Liver (tissue), 8 donors: ENCODE measurements at regions not wholly inside any gene's neighbourhood (a gene's known extent, or its start where the extent isn't known, plus 50 kb on each side); places are given as distances from the start of the nearest gene placed in this dataset.
A peak's percentile ranks its signal among the peaks of the same experiment; 100 is the strongest.

Source experiments
- DNase-seq: peaks from one replicate; pipeline ENCODE4 v3.0.0-alpha.2; 2017; ENCODE audit warnings: low spot score
- H3K27ac ChIP-seq, 2 donors: one replicate each; pipeline ENCODE4 v1.7.0; 2013; ENCODE audit warnings: inconsistent platforms in 2 of 2, low read length in 2 of 2, control low read depth in 1 of 2, low read depth in 1 of 2, mild to moderate bottlenecking in 1 of 2
- H3K27me3 ChIP-seq, 4 donors: one replicate each; pipeline versions ENCODE4 v1.6.1 to v1.7.0; 2013; ENCODE audit warnings: low read length in 3 of 4, inconsistent platforms in 1 of 4, mild to moderate bottlenecking in 1 of 4, moderate library complexity in 1 of 4; ENCODE audit not compliant: control insufficient read depth in 4 of 4, insufficient read depth in 4 of 4
- H3K36me3 ChIP-seq, 4 donors: one replicate each; pipeline versions ENCODE4 v1.6.1 to v1.7.0; 2013; ENCODE audit warnings: low read length in 3 of 4, mild to moderate bottlenecking in 3 of 4, low read depth in 1 of 4, moderate library complexity in 1 of 4; ENCODE audit not compliant: control insufficient read depth in 4 of 4, insufficient read depth in 3 of 4
- H3K4me1 ChIP-seq, 4 donors: one replicate each; pipeline versions ENCODE4 v1.6.1 to v1.7.0; 2013; ENCODE audit warnings: low read length in 3 of 4, mild to moderate bottlenecking in 3 of 4, moderate library complexity in 1 of 4; ENCODE audit not compliant: control insufficient read depth in 4 of 4, insufficient read depth in 4 of 4
- H3K4me3 ChIP-seq, 3 donors: one replicate each; pipeline versions ENCODE4 v1.6.1 to v1.7.0; 2013; ENCODE audit warnings: low read length in 3 of 3, control low read depth in 1 of 3, low read depth in 1 of 3, mild to moderate bottlenecking in 1 of 3
- H3K9ac ChIP-seq, 2 donors: one replicate each; pipeline ENCODE4 v1.7.0; 2013; ENCODE audit warnings: low read length in 2 of 2, mild to moderate bottlenecking in 2 of 2, moderate library complexity in 2 of 2, control low read depth in 1 of 2, low read depth in 1 of 2
- H3K9me3 ChIP-seq, 4 donors: one replicate each; pipeline versions ENCODE4 v1.6.1 to v1.7.0; 2013; ENCODE audit warnings: low read length in 3 of 4; ENCODE audit not compliant: control insufficient read depth in 4 of 4
- EGR1 ChIP-seq, 2 donors: IDR thresholded peaks; 2 replicates each; pipeline ENCODE4 v1.6.1; 2016 to 2018; ENCODE audit warnings: antibody characterized with exemption in 2 of 2, low read depth in 2 of 2
- FOXA2 ChIP-seq: IDR thresholded peaks from 2 replicates; pipeline ENCODE4 v1.6.1; 2016; ENCODE audit warnings: antibody characterized with exemption
- GABPA ChIP-seq, 2 donors: IDR thresholded peaks in 1 of 2; conservative IDR thresholded peaks in 1 of 2; 2 replicates each; pipeline ENCODE4 v1.6.1; 2016; ENCODE audit warnings: antibody characterized with exemption in 2 of 2, mild to moderate bottlenecking in 1 of 2, moderate library complexity in 1 of 2
- HNF4A ChIP-seq, 2 donors: conservative IDR thresholded peaks; 2 replicates each; pipeline ENCODE4 v1.6.1; 2016; ENCODE audit warnings: antibody characterized with exemption in 2 of 2, mild to moderate bottlenecking in 2 of 2
- HNF4G ChIP-seq: IDR thresholded peaks from 2 replicates; pipeline ENCODE4 v1.6.1; 2016; ENCODE audit warnings: antibody characterized with exemption
- JUND ChIP-seq, 2 donors: IDR thresholded peaks; 2 replicates each; pipeline ENCODE4 v1.6.1; 2016; ENCODE audit warnings: antibody characterized with exemption in 2 of 2
- NR2F2 ChIP-seq: IDR thresholded peaks from 2 replicates; pipeline ENCODE4 v1.6.1; 2016; ENCODE audit warnings: antibody characterized with exemption
- RAD21 ChIP-seq, 2 donors: IDR thresholded peaks; 2 replicates each; pipeline ENCODE4 v1.6.1; 2016; ENCODE audit warnings: antibody characterized with exemption in 2 of 2, mild to moderate bottlenecking in 2 of 2
- RXRA ChIP-seq, 2 donors: IDR thresholded peaks; 2 replicates each; pipeline ENCODE4 v1.6.1; 2017 to 2018; ENCODE audit warnings: antibody characterized with exemption in 2 of 2, mild to moderate bottlenecking in 1 of 2
- SP1 ChIP-seq: IDR thresholded peaks from 2 replicates; pipeline ENCODE4 v1.6.1; 2018; ENCODE audit warnings: antibody characterized with exemption, mild to moderate bottlenecking
- TAF1 ChIP-seq: conservative IDR thresholded peaks from 2 replicates; pipeline ENCODE4 v1.6.1; 2016; ENCODE audit warnings: antibody characterized with exemption, mild to moderate bottlenecking
- YY1 ChIP-seq: IDR thresholded peaks from 2 replicates; pipeline ENCODE4 v1.6.1; 2016; ENCODE audit warnings: antibody characterized with exemption, mild to moderate bottlenecking
- WGBS: extraction: QIAGEN DNeasy Blood & Tissue Kit; methylation state at CpG from one replicate; pipeline ENCODE4 v1.1.7; 2013; 5-methylcytosine and 5-hydroxymethylcytosine counted together
- TF ChIP-seq, protein P1 (sequence below): fragments of 150-350 bp; IDR thresholded peaks from 2 replicates; pipeline ENCODE4 v1.5.1; 2017; ENCODE audit warnings: improper control_type of control experiment, low read depth, low read length; ENCODE audit not compliant: missing input control
- TF ChIP-seq, protein P2 (sequence below): IDR thresholded peaks from 2 replicates; pipeline ENCODE4 v1.6.1; 2016; ENCODE audit warnings: antibody characterized with exemption
- TF ChIP-seq, protein P3 (sequence below): IDR thresholded peaks from 2 replicates; pipeline ENCODE4 v1.6.1; 2016; ENCODE audit warnings: antibody characterized with exemption
- TF ChIP-seq, protein P4 (sequence below): IDR thresholded peaks from 2 replicates; pipeline ENCODE4 v1.6.1; 2016; ENCODE audit warnings: antibody characterized with exemption, mild to moderate bottlenecking
- donor health status: healthy.
- donor health status: healthy.
- donor health status: healthy.
- donor health status: healthy.
- donor health status: healthy.

DNA sequence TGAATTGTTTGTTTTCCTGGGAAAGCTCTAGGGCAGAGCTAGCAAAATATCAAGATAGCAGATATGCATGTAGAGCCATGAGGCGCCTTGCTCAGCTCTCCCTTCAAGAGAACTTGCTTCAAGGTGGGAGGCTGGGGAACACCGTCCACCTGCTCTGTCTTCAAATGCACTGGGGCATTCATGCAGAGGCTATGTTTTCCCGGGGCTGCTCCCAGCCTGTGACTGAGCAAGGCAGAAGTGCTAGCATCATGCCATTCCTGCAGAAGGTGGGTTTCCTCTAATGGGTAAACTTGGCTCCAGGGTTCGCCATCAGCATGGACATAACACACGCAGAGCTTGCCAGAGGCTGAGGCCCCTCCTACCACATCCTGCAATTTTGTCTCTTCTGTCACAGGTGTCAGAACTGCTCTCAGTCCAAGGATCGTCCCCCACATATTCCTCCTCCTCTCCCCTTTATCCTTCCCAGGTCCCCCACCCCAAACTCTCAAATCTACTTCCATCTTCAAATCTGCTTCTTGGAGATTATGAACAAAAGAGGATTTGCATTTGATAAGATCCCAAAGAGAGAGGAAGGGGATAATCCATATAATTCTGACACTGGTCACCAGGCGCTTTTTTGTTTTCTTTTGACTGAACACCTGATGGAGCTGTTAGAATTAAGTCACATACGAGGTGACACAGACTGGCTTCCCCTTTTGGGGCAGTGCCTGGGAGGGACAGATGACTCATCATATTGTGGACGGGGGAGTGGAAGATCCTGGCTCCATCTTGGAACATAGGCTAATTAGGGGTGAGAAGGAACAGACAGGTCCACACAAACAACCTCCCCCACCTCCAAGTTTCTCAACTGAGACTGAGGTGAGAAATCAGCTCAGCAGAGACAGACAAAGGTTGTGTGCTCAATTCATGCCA lies 85.0 kb upstream of the TAF11L2 start:
- no peaks in the 10 kb centered on the region for H3K4me1 ChIP-seq

DNA sequence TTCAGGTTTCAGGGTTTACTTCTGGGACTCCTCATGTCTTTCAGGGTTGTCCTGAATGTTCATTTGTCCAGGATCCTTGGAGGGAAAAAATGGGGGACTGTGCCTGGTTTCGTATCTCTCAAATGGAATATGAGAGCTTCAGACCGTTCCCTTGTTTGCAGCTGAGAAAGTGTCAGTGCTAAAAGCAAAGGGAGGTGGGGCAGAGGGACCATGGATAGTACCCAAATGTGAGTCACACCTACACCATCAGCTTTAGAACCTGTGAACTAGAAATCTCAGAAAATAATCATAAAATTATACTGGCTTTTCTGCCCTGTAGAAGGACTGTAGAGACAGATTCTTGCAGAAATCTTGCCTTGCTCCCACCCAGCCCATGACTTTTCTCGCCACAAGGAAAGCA lies 84.3 kb upstream of the TAF11L2 start:
- 60% methylated on average over 3 of the region's 3 CpGs for WGBS
- Histone ChIP-seq H3K4me1 (no peaks in the 10 kb centered on the region), H3K36me3 (no peaks in the 10 kb centered on the region), H3K4me3 (no peak overlapping the region), H3K9ac (no peak overlapping the region), H3K9me3 (no peaks in the 10 kb centered on the region), H3K27ac (no peak overlapping the region), H3K27me3 (no peaks in the 10 kb centered on the region)
- no peak for TF ChIP-seq FOXA2
- TF ChIP-seq NR2F2 = no peak
- no peak for TF ChIP-seq SP1
- TF ChIP-seq, protein P1, sequence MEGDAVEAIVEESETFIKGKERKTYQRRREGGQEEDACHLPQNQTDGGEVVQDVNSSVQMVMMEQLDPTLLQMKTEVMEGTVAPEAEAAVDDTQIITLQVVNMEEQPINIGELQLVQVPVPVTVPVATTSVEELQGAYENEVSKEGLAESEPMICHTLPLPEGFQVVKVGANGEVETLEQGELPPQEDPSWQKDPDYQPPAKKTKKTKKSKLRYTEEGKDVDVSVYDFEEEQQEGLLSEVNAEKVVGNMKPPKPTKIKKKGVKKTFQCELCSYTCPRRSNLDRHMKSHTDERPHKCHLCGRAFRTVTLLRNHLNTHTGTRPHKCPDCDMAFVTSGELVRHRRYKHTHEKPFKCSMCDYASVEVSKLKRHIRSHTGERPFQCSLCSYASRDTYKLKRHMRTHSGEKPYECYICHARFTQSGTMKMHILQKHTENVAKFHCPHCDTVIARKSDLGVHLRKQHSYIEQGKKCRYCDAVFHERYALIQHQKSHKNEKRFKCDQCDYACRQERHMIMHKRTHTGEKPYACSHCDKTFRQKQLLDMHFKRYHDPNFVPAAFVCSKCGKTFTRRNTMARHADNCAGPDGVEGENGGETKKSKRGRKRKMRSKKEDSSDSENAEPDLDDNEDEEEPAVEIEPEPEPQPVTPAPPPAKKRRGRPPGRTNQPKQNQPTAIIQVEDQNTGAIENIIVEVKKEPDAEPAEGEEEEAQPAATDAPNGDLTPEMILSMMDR = no peak
- no peak for TF ChIP-seq TAF1
- no peak for TF ChIP-seq GABPA (IDR thresholded peaks at IDR 0.05 in 1 of 2, conservative IDR thresholded peaks at IDR 0.05 in 1 of 2)
- TF ChIP-seq RAD21 (IDR thresholded peaks at IDR 0.05) = no peak
- no peak for TF ChIP-seq RXRA (IDR thresholded peaks at IDR 0.05)
- TF ChIP-seq HNF4A (conservative IDR thresholded peaks at IDR 0.05) = no peak
- DNase-seq = no peak

More for the DNA sequence above, 85.0 kb upstream of the TAF11L2 start:
- no peak overlapping the region for H3K4me3 ChIP-seq
- H3K27ac ChIP-seq = no peak overlapping the region
- H3K36me3 ChIP-seq = no peaks in the 10 kb centered on the region
- WGBS = 40% methylated on average over 9 of the region's 9 CpGs
- no peaks in the 10 kb centered on the region for H3K27me3 ChIP-seq
- DNase-seq = no peak
- H3K9me3 ChIP-seq = no peaks in the 10 kb centered on the region
- no peak overlapping the region for H3K9ac ChIP-seq
- TF ChIP-seq RAD21 (IDR thresholded peaks at IDR 0.05) = peak in 1 of 2 donors; percentile 23
- no peak for TF ChIP-seq EGR1 (IDR thresholded peaks at IDR 0.05; ENCODE audit: low read depth in 2 of 2)
- TF ChIP-seq, protein P2, sequence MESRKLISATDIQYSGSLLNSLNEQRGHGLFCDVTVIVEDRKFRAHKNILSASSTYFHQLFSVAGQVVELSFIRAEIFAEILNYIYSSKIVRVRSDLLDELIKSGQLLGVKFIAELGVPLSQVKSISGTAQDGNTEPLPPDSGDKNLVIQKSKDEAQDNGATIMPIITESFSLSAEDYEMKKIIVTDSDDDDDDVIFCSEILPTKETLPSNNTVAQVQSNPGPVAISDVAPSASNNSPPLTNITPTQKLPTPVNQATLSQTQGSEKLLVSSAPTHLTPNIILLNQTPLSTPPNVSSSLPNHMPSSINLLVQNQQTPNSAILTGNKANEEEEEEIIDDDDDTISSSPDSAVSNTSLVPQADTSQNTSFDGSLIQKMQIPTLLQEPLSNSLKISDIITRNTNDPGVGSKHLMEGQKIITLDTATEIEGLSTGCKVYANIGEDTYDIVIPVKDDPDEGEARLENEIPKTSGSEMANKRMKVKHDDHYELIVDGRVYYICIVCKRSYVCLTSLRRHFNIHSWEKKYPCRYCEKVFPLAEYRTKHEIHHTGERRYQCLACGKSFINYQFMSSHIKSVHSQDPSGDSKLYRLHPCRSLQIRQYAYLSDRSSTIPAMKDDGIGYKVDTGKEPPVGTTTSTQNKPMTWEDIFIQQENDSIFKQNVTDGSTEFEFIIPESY = no peak

DNA sequence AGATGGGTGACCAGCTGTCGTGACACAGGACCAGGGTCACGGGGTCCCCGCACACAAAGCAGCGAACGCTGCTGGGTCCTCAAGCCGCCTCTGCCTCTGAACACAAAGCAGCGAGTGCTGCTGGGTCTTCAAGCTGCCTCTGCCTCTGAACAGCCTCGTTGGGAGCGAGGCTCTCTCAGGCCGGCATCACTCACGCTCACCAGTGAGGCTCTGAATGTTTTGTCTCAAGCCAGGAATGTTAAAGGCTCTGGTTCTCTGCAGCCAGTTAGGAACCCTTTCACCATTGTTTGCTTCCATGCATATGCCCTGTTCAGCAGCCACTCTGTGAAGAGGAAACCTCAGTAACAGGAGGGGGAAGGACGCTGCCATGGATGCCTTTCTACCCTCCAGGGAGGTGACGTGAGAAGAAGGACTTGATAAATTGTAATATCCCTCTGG lies 82.7 kb upstream of the TAF11L2 start:
- Histone ChIP-seq H3K4me1 (no peaks in the 10 kb centered on the region), H3K36me3 (no peaks in the 10 kb centered on the region), H3K9ac (no peak overlapping the region), H3K27ac (no peak overlapping the region), H3K27me3 (no peaks in the 10 kb centered on the region), H3K4me3 (no peak overlapping the region), H3K9me3 (no peaks in the 10 kb centered on the region)
- no peak for DNase-seq
- 58% methylated on average over 13 of the region's 13 CpGs for WGBS
- TF ChIP-seq, protein P2 = no peak
- TF ChIP-seq TAF1 (no peak), EGR1 (IDR thresholded peaks at IDR 0.05; ENCODE audit: low read depth in 2 of 2) (no peak), HNF4A (conservative IDR thresholded peaks at IDR 0.05) (no peak), YY1 (no peak), RAD21 (IDR thresholded peaks at IDR 0.05) (no peak), SP1 (no peak), JUND (IDR thresholded peaks at IDR 0.05) (no peak), RXRA (IDR thresholded peaks at IDR 0.05) (no peak), GABPA (IDR thresholded peaks at IDR 0.05 in 1 of 2, conservative IDR thresholded peaks at IDR 0.05 in 1 of 2) (no peak), HNF4G (no peak)
- TF ChIP-seq, protein P3, sequence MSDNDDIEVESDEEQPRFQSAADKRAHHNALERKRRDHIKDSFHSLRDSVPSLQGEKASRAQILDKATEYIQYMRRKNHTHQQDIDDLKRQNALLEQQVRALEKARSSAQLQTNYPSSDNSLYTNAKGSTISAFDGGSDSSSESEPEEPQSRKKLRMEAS = no peak
- TF ChIP-seq, protein P4, sequence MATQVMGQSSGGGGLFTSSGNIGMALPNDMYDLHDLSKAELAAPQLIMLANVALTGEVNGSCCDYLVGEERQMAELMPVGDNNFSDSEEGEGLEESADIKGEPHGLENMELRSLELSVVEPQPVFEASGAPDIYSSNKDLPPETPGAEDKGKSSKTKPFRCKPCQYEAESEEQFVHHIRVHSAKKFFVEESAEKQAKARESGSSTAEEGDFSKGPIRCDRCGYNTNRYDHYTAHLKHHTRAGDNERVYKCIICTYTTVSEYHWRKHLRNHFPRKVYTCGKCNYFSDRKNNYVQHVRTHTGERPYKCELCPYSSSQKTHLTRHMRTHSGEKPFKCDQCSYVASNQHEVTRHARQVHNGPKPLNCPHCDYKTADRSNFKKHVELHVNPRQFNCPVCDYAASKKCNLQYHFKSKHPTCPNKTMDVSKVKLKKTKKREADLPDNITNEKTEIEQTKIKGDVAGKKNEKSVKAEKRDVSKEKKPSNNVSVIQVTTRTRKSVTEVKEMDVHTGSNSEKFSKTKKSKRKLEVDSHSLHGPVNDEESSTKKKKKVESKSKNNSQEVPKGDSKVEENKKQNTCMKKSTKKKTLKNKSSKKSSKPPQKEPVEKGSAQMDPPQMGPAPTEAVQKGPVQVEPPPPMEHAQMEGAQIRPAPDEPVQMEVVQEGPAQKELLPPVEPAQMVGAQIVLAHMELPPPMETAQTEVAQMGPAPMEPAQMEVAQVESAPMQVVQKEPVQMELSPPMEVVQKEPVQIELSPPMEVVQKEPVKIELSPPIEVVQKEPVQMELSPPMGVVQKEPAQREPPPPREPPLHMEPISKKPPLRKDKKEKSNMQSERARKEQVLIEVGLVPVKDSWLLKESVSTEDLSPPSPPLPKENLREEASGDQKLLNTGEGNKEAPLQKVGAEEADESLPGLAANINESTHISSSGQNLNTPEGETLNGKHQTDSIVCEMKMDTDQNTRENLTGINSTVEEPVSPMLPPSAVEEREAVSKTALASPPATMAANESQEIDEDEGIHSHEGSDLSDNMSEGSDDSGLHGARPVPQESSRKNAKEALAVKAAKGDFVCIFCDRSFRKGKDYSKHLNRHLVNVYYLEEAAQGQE = no peak
